Testis (tissue), 2 donors: ENCODE measurements at regions not wholly inside any gene's neighbourhood (a gene's known extent, or its start where the extent isn't known, plus 50 kb on each side); places are given as distances from the start of the nearest gene placed in this dataset.

Source experiments
- POLR2A ChIP-seq: fragments of 450-650 bp; IDR thresholded peaks from one replicate; pipeline ENCODE4 v1.6.1; 2017; ENCODE audit warnings: antibody characterized with exemption, mild to moderate bottlenecking, moderate library complexity
- TF ChIP-seq, protein P1 (sequence below), 3 experiments: fragments of 450-650 bp in 2 of 3; fragments of 200-600 bp in 1 of 3; sonication (generic) in 1 of 3; IDR thresholded peaks; one replicate each; pipeline ENCODE4 v1.5.1; 2016 to 2019; ENCODE audit warnings: antibody characterized with exemption in 3 of 3, mild to moderate bottlenecking in 2 of 3, moderate library complexity in 1 of 3

- TF ChIP-seq, protein P1, sequence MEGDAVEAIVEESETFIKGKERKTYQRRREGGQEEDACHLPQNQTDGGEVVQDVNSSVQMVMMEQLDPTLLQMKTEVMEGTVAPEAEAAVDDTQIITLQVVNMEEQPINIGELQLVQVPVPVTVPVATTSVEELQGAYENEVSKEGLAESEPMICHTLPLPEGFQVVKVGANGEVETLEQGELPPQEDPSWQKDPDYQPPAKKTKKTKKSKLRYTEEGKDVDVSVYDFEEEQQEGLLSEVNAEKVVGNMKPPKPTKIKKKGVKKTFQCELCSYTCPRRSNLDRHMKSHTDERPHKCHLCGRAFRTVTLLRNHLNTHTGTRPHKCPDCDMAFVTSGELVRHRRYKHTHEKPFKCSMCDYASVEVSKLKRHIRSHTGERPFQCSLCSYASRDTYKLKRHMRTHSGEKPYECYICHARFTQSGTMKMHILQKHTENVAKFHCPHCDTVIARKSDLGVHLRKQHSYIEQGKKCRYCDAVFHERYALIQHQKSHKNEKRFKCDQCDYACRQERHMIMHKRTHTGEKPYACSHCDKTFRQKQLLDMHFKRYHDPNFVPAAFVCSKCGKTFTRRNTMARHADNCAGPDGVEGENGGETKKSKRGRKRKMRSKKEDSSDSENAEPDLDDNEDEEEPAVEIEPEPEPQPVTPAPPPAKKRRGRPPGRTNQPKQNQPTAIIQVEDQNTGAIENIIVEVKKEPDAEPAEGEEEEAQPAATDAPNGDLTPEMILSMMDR (IDR thresholded peaks at IDR 0.05), result no peak
- no peak for TF ChIP-seq POLR2A
Measured at GRCh38 chr11:128231845-128232410, 355.4 kb downstream of the ETS1 start.
